Endodermal cell (in vitro differentiated cells): ENCODE measurements at regions not wholly inside any gene's neighbourhood (a gene's known extent, or its start where the extent isn't known, plus 50 kb on each side); places are given as distances from the start of the nearest gene placed in this dataset.

Experiments
- DNase-seq: peaks from one replicate; pipeline ENCODE4 v3.0.0-alpha.2; 2017
- H3K27ac ChIP-seq: 2 replicates; pipeline ENCODE4 v1.5.1; 2013; ENCODE audit warnings: mild to moderate bottlenecking, low read depth, low read length, moderate library complexity
- H3K27me3 ChIP-seq: 2 replicates; pipeline ENCODE4 v1.6.1; 2013; ENCODE audit warnings: mild to moderate bottlenecking, low read length, moderate library complexity; ENCODE audit not compliant: insufficient read depth, control insufficient read depth, poor library complexity, severe bottlenecking
- H3K36me3 ChIP-seq: 2 replicates; pipeline ENCODE4 v1.7.0; 2013; ENCODE audit warnings: mild to moderate bottlenecking, low read length, moderate library complexity; ENCODE audit not compliant: control insufficient read depth, insufficient read depth
- H3K4me1 ChIP-seq: one replicate; pipeline ENCODE4 v1.7.0; 2013; ENCODE audit warnings: low read length; ENCODE audit not compliant: control insufficient read depth, insufficient read depth
- H3K4me3 ChIP-seq: 2 replicates; pipeline ENCODE4 v1.5.1; 2013; ENCODE audit warnings: mild to moderate bottlenecking, low read length, moderate library complexity
- H3K9ac ChIP-seq: 2 replicates; pipeline ENCODE4 v1.6.1; 2013; ENCODE audit warnings: mild to moderate bottlenecking, low read length, moderate library complexity; ENCODE audit not compliant: poor library complexity, severe bottlenecking; ENCODE audit errors: extremely low read depth
- H3K9me3 ChIP-seq: 2 replicates; pipeline ENCODE4 v1.6.1; 2013; ENCODE audit warnings: mild to moderate bottlenecking, low read length, moderate library complexity; ENCODE audit not compliant: control insufficient read depth
- H3K27ac Mint-ChIP-seq: 2 replicates; pipeline ENCODE4 v1.8.0; 2020; ENCODE audit warnings: mixed read lengths
- H3K27me3 Mint-ChIP-seq: 2 replicates; pipeline ENCODE4 v1.8.0; 2021; ENCODE audit warnings: mild to moderate bottlenecking, mixed read lengths; ENCODE audit not compliant: insufficient read depth
- H3K36me3 Mint-ChIP-seq: 2 replicates; pipeline ENCODE4 v1.8.0; 2020; ENCODE audit warnings: low read depth, mixed read lengths
- H3K4me1 Mint-ChIP-seq: 2 replicates; pipeline ENCODE4 v1.8.0; 2020; ENCODE audit warnings: mixed read lengths
- H3K4me3 Mint-ChIP-seq: 2 replicates; pipeline ENCODE4 v1.8.0; 2020; ENCODE audit warnings: mild to moderate bottlenecking, moderate library complexity, mixed read lengths
- H3K9me3 Mint-ChIP-seq: 2 replicates; pipeline ENCODE4 v1.8.0; 2020; ENCODE audit warnings: mild to moderate bottlenecking, mixed read lengths
- WGBS, 2 experiments: methylation state at CpG; one replicate each; pipeline versions ENCODE4 v1.1.5 to v1.1.7; 2013; ENCODE audit warnings: missing lambda C conversion rate in 2 of 2, mixed read lengths in 1 of 2; ENCODE audit not compliant: insufficient coverage in 1 of 2, insufficient read length in 1 of 2; 5-methylcytosine and 5-hydroxymethylcytosine counted together
- TF ChIP-seq, protein P1 (sequence below): fragments of 200-600 bp; sonication (generic); conservative IDR thresholded peaks from 2 replicates; pipeline ENCODE4 v1.5.0; 2021; ENCODE audit warnings: antibody characterized with exemption, mild to moderate bottlenecking

GRCh38 chr4:180169394-180169793 is 2073.8 kb upstream of the TENM3 start:
- no peaks in the 10 kb centered on the region for H3K4me1 Mint-ChIP-seq
- TF ChIP-seq, protein P1, sequence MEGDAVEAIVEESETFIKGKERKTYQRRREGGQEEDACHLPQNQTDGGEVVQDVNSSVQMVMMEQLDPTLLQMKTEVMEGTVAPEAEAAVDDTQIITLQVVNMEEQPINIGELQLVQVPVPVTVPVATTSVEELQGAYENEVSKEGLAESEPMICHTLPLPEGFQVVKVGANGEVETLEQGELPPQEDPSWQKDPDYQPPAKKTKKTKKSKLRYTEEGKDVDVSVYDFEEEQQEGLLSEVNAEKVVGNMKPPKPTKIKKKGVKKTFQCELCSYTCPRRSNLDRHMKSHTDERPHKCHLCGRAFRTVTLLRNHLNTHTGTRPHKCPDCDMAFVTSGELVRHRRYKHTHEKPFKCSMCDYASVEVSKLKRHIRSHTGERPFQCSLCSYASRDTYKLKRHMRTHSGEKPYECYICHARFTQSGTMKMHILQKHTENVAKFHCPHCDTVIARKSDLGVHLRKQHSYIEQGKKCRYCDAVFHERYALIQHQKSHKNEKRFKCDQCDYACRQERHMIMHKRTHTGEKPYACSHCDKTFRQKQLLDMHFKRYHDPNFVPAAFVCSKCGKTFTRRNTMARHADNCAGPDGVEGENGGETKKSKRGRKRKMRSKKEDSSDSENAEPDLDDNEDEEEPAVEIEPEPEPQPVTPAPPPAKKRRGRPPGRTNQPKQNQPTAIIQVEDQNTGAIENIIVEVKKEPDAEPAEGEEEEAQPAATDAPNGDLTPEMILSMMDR, result no peak
- no peak overlapping the region for H3K27ac Mint-ChIP-seq
- H3K36me3 ChIP-seq, result no peaks in the 10 kb centered on the region
- DNase-seq, result no peak
- no peaks in the 10 kb centered on the region for H3K9me3 Mint-ChIP-seq
- no peak overlapping the region for H3K9ac ChIP-seq
- 86 to 100% methylated on average over 1 to 3 of the region's 3 CpGs for WGBS, 2 experiments
- H3K9me3 ChIP-seq, result no peaks in the 10 kb centered on the region
- no peaks in the 10 kb centered on the region for H3K27me3 Mint-ChIP-seq
- no peak overlapping the region for H3K4me3 ChIP-seq
- H3K4me3 Mint-ChIP-seq, result no peak overlapping the region
- no peaks in the 10 kb centered on the region for H3K4me1 ChIP-seq
- H3K27ac ChIP-seq, result no peak overlapping the region
- H3K36me3 Mint-ChIP-seq, result no peaks in the 10 kb centered on the region
- H3K27me3 ChIP-seq, result no peaks in the 10 kb centered on the region

- no peak overlapping the region for H3K4me3 Mint-ChIP-seq
Observed at GRCh38 chr4:180169966-180170365, 2073.2 kb upstream of the TENM3 start.

DNA sequence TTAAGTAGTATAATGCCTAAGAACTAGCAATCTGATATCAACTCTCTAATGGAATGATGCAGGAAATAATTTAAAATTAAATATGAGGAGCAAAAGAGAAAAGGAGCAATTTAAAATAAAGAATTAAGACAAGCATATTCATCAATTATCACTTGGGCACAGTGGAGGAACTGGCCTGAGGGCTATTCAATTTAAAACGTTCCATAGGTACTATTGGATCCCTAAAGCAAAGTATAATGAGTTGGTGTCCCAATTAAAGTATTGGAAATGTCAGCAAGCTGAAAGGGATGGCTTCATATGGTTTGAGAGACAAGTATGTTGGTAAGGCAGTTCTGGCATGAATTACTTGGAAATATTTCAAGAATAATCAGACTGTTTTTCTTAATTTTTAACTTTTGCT is 2064.1 kb upstream of the TENM3 start:
- Histone ChIP-seq H3K9ac (no peak overlapping the region), H3K4me1 (no peaks in the 10 kb centered on the region), H3K9me3 (no peaks in the 10 kb centered on the region), H3K4me3 (no peak overlapping the region), H3K36me3 (no peaks in the 10 kb centered on the region), H3K27me3 (no peaks in the 10 kb centered on the region), H3K27ac (no peak overlapping the region)
- WGBS, 2 experiments, result 91% methylated on average over 1 of the region's 1 CpG; no CpG with 5 or more reads in 1 of the 2 experiments
- Mint-ChIP-seq H3K4me3 (no peak overlapping the region), H3K27me3 (no peaks in the 10 kb centered on the region), H3K9me3 (peaks cover 4% of the 10 kb centered on the region), H3K4me1 (no peaks in the 10 kb centered on the region), H3K36me3 (no peaks in the 10 kb centered on the region), H3K27ac (no peak overlapping the region)
- no peak for DNase-seq
- TF ChIP-seq, protein P1, result no peak

More at GRCh38 chr4:180169966-180170365, 2073.2 kb upstream of the TENM3 start:
- Mint-ChIP-seq H3K36me3 (no peaks in the 10 kb centered on the region), H3K9me3 (no peaks in the 10 kb centered on the region), H3K27ac (no peak overlapping the region), H3K4me1 (no peaks in the 10 kb centered on the region), H3K27me3 (no peaks in the 10 kb centered on the region)
- Histone ChIP-seq H3K27ac (no peak overlapping the region), H3K4me1 (no peaks in the 10 kb centered on the region), H3K9ac (no peak overlapping the region), H3K27me3 (no peaks in the 10 kb centered on the region), H3K4me3 (no peak overlapping the region), H3K36me3 (no peaks in the 10 kb centered on the region), H3K9me3 (no peaks in the 10 kb centered on the region)
- no peak for DNase-seq
- 80 to 83% methylated on average over 1 of the region's 1 CpG for WGBS, 2 experiments
- TF ChIP-seq, protein P1, result no peak
